ENCODE measurements at regions not wholly inside any gene's neighbourhood (a gene's known extent, or its start where the extent isn't known, plus 50 kb on each side); places are given as distances from the start of the nearest gene placed in this dataset.

GRCh38 chr5:2598503-2598902 is 153.0 kb downstream of the IRX2 start:
- DNase-seq: no peak

GRCh38 chr5:2594701-2595100 is 156.8 kb downstream of the IRX2 start:
- DNase-seq: no peak

DNA sequence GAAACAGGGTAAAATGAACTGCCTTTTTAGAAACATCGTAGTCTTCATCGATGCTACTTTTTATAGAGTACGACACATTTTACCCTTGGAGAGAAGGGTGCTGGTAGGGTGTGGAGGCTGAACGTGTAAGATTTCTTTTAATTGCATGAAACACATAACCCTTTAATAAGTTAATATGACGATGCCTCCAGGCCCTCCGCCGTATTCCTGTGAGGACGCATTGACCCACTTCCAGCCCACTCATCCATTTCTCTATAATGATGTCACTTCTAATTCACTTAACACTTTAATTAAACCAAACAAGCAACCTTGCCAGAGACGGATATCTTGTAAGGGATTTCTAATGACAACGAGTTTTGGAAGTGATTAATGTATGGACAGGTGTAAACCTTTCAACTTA is 158.7 kb downstream of the IRX2 start:
- DNase-seq: no peak

- no peak for DNase-seq
Observed at GRCh38 chr5:2591777-2592453, 159.6 kb downstream of the IRX2 start.

DNA sequence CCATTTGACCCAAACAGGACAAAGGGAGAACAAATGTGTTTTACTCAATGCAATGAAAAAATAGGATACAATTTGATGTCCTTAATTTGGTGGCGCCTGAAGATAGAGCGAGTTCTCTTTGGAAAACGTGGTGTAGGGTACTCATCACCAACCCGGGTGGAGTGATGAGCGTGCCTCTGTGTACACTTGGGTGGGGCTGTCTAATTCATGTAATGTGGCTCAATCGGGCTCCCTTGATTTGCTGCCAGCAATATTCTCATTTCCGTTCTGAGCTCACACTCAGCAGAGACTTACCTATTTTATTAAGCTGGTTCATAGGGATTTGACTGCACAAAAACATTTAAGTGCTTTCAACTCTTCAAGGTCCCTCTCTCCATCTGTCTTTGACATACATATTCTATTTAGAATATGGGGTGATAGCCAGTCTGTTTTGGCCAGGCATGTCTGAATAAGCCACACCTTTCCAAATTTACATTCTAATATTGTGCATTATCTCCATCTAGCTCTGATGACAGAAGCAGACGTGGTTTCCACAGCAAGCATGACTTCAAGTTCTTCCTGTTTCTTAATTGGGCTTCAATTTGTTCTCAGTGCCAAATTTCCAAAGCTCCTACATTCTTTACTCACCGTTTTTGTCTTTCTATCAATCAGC is 162.5 kb downstream of the IRX2 start:
- no peak for DNase-seq

- DNase-seq: no peak
Observed at GRCh38 chr5:2587189-2588031, 164.1 kb downstream of the IRX2 start.

- no peak for DNase-seq
Observed at GRCh38 chr5:2586016-2586715, 165.3 kb downstream of the IRX2 start.

DNA sequence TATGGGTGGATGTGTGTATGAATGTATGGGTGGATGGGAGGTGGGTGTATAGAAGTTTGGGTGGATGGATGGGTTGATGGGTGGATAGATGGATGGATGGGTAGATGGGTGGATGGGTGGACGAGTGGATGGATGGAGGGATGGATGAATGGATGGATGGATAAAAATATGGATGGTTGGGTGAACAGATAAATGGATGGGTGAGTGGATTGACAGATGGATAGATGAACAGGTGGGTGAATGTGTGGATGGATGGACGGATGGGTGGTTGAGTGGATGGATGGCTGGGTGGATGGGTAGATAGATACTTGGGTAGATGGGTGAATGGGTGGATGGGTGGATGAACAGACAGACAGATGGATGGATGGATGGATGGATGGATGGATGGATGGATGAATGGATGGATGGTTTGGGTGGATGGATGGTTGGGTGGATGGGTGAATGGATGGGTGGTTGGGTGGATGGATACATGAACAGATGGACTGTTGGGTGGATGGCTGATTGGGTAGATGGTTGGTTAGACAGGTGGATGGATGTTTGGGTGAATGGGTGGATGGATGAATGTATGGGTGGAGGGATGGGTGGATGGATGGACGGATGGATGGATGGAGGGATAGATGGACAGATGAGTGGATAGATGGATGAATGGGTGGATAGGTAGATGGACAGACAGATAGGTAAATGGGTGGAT is 166.8 kb downstream of the IRX2 start:
- DNase-seq: no peak

DNA sequence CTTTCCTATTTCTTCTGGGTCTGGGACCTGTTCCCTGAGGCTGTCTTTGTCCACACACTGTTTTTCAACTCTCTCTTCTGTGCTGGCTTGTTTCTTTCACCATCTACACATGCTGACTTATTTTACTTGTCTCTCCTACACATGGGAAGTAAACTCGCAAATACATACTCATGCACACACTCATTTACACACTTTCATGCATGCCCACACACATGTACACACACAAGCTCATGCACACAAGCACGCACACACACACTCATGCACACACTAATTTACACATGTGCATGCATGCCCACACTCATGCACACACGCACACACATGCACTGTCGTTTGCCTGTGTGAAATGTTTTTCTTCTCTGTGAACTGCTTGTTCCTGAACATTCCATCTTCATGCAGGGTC is 169.0 kb downstream of the IRX2 start:
- DNase-seq: no peak

GRCh38 chr5:2582106-2582505 is 169.4 kb downstream of the IRX2 start:
- no peak for DNase-seq

GRCh38 chr5:2581418-2581817 is 170.1 kb downstream of the IRX2 start:
- no peak for DNase-seq

DNA sequence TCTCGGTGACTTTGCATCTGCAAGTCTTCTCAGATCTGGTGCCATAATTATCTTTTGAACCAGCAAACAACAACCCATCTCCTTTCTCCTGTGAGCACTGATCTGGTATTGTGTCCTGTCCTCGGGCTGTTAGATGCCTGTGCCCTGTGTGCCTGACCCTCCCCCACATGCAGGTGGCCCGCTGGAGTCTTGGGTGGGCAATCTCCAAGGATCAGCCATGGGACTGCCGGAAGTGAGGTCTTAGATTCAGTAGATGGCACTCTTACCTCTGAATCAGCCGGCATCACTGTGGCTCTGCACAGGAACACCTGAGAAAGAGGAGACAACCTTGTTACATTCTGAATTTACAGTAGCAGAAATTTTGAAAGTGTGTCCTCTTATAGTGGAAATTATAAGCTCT is 172.4 kb downstream of the IRX2 start:
- DNase-seq: no peak

DNA sequence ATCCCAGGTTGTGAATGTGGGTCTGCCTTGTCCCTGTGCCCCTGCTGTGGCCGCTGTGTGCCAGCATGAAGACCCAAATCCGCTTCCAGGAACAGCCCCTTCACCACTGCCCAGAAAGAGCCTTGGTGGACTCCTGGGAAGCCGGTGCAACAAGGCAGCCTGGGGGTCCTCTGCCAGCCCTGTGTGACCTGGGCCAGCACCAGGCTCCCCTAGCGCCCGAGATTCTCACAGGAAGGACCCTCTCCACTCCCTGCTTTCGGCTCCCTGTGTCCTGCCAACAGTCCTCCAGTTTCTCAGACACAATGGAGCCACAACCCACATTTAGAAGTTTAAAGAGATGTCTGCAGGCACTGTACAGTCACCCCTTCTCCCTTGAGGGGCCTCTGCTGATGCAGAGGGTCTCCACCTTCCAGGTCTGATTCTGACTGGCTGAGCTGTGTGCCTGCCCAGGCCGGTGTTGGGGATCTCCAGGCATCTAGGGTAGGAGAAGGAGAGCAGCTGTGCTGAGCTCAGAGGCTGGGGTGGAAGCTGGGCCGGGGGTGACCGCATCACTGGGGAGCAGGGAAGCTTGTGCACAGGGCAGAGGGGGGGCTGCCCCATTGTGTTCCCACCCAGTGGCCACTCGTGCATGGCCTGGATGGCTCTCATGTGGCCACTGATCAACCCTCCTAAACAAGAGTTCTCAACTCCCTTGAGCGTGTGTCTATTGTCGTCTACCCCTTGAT is 174.0 kb downstream of the IRX2 start:
- no peak for DNase-seq

DNA sequence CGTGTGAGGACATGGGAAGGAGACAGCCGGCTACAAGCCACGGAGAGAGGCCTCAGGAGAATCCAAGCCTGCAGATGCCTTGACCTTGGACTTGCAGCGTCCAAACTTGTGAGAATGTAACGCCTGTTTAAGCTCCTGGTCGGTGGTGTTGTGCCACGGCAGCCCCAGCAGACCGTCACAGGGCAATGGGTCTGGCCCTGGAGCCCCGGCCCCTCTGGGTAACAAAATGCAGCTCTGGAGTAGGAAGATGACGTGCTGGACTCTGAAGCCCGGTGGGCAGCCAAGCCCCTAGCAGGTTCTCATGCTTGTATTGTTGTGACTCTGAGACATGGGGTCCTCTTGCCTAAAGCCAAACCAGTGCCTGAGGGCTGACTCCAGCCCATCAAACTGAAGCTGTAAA is 174.7 kb downstream of the IRX2 start:
- DNase-seq: no peak

DNA sequence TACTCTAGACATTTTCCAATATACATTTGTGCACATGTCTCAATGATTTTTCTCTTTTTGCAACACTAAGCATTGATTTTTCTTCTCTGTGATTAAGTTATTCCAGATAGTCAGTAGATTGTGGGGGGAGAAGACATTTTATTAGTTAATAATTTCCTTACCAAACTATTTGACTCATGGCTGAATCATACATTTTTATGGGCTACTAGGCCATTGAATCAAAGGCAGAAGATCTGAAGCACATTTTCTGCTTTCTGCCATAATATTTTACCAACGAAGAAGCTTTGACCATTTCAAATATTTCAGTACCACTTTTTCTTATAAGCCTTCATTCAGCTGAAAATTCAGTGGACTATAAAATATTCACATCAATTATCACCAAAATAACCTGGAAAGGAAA is 175.6 kb downstream of the IRX2 start:
- DNase-seq: no peak

- DNase-seq: no peak
Observed at GRCh38 chr5:2575292-2575691, 176.2 kb downstream of the IRX2 start.

DNA sequence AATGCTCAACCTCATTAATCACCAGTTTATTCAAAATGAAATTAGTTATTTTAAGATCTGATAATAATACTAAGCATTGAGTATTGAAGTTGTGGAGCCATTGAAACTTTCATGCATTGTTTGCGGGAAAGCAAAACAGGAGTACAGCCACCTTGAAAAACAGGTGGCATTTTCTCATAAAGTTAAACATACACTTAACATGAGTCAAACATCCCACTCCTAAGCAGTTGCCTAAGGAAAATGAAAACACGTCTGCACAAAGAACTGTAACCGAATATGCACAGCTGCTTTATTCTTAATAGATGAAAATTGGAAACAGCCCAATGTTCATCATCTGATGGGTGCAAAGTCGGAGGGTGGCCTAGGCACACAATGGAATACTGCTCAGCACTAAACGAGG is 177.3 kb downstream of the IRX2 start:
- DNase-seq: no peak

DNA sequence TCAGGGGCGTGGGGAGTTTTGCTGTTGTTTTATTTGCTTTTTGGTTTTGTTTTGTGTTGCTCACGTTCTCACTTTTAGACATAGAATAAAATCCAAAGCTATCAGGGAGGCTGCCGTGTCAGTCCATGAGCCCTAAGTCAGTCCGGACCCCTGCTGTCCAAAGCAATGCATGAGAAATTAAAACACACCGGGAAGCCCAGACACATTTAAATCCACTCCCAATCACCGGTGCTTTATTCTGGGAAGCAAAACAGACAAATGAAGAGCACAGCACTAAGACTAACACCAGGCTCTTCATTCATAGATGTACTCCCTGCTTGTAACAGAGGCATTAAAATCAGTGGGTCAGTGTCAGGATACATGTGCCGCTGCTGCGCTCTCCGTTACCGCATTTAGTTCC is 180.9 kb downstream of the IRX2 start:
- no peak for DNase-seq

DNA sequence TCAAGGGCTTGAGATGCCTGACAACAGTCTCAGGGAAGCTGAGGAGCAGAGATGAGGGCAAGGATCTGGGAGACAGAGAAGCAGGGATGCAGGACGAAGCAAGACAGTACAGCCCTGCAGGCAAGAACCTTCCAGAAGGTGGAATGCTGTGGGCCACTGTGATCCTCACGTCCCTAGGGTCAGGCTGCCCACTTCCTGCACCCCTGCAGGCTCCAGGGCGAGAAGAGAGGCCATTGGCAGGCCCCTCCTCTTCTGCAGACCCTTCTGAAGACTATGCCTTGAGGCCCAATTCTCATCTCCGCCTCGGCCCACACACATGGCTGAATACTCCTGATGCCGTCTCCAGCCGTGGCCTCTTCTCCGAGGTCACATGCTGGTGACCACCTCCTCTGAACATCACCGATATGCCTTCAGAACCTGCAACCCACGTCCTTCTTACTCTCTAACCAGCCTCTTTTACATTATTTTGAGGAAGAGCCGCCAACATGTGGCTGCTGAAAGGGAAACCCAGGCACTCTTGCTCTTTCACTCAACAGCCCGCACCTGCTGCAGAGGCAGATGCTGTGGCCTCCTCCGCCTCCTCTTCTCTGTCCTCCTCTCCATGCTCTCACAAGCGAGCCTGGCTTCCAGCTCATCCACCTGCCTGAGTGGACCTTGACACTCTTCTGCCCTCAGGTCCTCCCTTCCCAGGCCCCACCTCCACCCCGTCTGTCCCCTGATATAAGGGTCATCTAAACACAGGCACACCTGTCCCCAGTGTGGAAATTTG is 181.5 kb downstream of the IRX2 start:
- no peak for DNase-seq

DNA sequence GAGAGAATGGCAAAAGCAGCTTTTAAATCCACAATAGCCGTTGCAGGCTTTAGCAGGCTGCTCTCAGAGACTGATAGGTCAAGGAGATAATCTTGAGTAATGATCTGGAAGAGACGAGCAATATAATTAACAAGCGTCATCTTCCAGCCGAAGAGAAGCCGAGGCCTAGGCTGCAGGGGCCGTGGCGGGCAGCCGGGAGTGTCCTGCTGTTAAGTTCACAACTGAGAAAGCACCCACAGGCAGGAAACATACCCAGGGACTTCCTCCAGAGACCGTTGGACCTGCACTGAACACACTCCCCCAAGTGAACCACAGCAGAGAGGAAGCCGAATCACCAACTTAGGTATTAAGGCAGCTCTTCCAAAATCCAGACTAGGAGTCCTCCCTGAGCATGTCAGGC is 182.3 kb downstream of the IRX2 start:
- no peak for DNase-seq

GRCh38 chr5:2566284-2566683 is 185.2 kb downstream of the IRX2 start:
- DNase-seq: no peak

Data from activated CD4-positive, CD25-positive, alpha-beta regulatory T cell (primary cell).